Epidermal melanocyte (primary cell): ENCODE measurements at regions not wholly inside any gene's neighbourhood (a gene's known extent, or its start where the extent isn't known, plus 50 kb on each side); places are given as distances from the start of the nearest gene placed in this dataset.
A peak's percentile ranks its signal among the peaks of the same experiment; 100 is the strongest.

Source experiments
- DNase-seq: peaks from one replicate; pipeline ENCODE4 v3.0.0; 2011; ENCODE audit warnings: low spot score; ENCODE audit not compliant: insufficient read length

GRCh38 chr3:9301091-9301490 is 51.6 kb upstream of the SRGAP3 start:
- no peak for DNase-seq

GRCh38 chr3:9301798-9302197 is 52.4 kb upstream of the SRGAP3 start:
- no peak for DNase-seq

GRCh38 chr3:9302425-9303181 is 53.2 kb upstream of the SRGAP3 start:
- DNase-seq: peak; percentile 78

- no peak for DNase-seq
Measured at GRCh38 chr3:9308298-9308990, 54.4 kb upstream of the THUMPD3 start.

- no peak for DNase-seq
Measured at GRCh38 chr3:9310043-9310442, 52.8 kb upstream of the THUMPD3 start.

- no peak for DNase-seq
Measured at GRCh38 chr3:9311228-9311627, 51.6 kb upstream of the THUMPD3 start.
